Ishikawa (cell line): ENCODE measurements at regions not wholly inside any gene's neighbourhood (a gene's known extent, or its start where the extent isn't known, plus 50 kb on each side); places are given as distances from the start of the nearest gene placed in this dataset.

Experiments used
- CEBPB ChIP-seq: IDR thresholded peaks from 2 replicates; pipeline ENCODE4 v1.6.1; 2012
- CREB1 ChIP-seq: IDR thresholded peaks from 2 replicates; pipeline ENCODE4 v1.6.1; 2012; ENCODE audit warnings: low read depth
- FOXM1 ChIP-seq: IDR thresholded peaks from 2 replicates; pipeline ENCODE4 v1.6.1; 2012; ENCODE audit warnings: low read depth, borderline replicate concordance
- MAX ChIP-seq: IDR thresholded peaks from 2 replicates; pipeline ENCODE4 v1.6.1; 2012
- NFIC ChIP-seq: IDR thresholded peaks from 2 replicates; pipeline ENCODE4 v1.6.1; 2012
- RAD21 ChIP-seq: IDR thresholded peaks from 2 replicates; pipeline ENCODE4 v1.6.1; 2012; ENCODE audit warnings: low read depth
- REST ChIP-seq: IDR thresholded peaks from 2 replicates; pipeline ENCODE4 v1.6.1; 2012; ENCODE audit warnings: low read depth, mild to moderate bottlenecking
- TCF12 ChIP-seq: IDR thresholded peaks from 2 replicates; pipeline ENCODE4 v1.6.1; 2012; ENCODE audit warnings: low read depth
- TEAD4 ChIP-seq: IDR thresholded peaks from 2 replicates; pipeline ENCODE4 v1.6.1; 2012
- USF1 ChIP-seq: IDR thresholded peaks from 2 replicates; pipeline ENCODE4 v1.6.1; 2012
- YY1 ChIP-seq: IDR thresholded peaks from 2 replicates; pipeline ENCODE4 v1.6.1; 2012; ENCODE audit warnings: low read depth

GRCh38 chrX:9182041-9182440 lies 148.1 kb upstream of the FAM9B start:
- TF ChIP-seq FOXM1 = no peak
- TF ChIP-seq REST = no peak
- no peak for TF ChIP-seq TCF12
- no peak for TF ChIP-seq CEBPB
- TF ChIP-seq CREB1 = no peak
- no peak for TF ChIP-seq USF1
- no peak for TF ChIP-seq YY1
- no peak for TF ChIP-seq RAD21
- no peak for TF ChIP-seq NFIC
- TF ChIP-seq TEAD4 = no peak
- TF ChIP-seq MAX = no peak
